GM18909 (cell line): ENCODE measurements at regions not wholly inside any gene's neighbourhood (a gene's known extent, or its start where the extent isn't known, plus 50 kb on each side); places are given as distances from the start of the nearest gene placed in this dataset.
A peak's percentile ranks its signal among the peaks of the same experiment; 100 is the strongest.
"Not testable (repeated sequence)": the region's sequence is repeated elsewhere in the genome, so short reads cannot be mapped to it uniquely, and the experiment has no call there.

Experiments used
- ATAC-seq: cut with Tn5 transposase; IDR thresholded peaks from one replicate; pipeline ENCODE4 v1.9.1; 2021; ENCODE audit warnings: mild to moderate bottlenecking; ENCODE audit not compliant: unreplicated experiment, poor library complexity

- no peak for ATAC-seq
These were observed 348.5 kb upstream of the POU1F1 start for GRCh38 chr3:87624860-87625259.

GRCh38 chr3:87621667-87622066 is 345.3 kb upstream of the POU1F1 start:
- peak; percentile 90 for ATAC-seq

- ATAC-seq: no peak
These were observed 339.1 kb upstream of the POU1F1 start for GRCh38 chr3:87615506-87615905.

GRCh38 chr3:87614998-87615397 is 338.6 kb upstream of the POU1F1 start:
- no peak for ATAC-seq

GRCh38 chr3:87607234-87607633 is 330.9 kb upstream of the POU1F1 start:
- no peak for ATAC-seq

- no peak for ATAC-seq
These were observed 319.4 kb upstream of the POU1F1 start for GRCh38 chr3:87595798-87596197.

GRCh38 chr3:87581240-87581639 is 304.9 kb upstream of the POU1F1 start:
- no peak for ATAC-seq

GRCh38 chr3:87576752-87577151 is 300.4 kb upstream of the POU1F1 start:
- ATAC-seq: no peak

GRCh38 chr3:87575550-87575949 is 299.2 kb upstream of the POU1F1 start:
- ATAC-seq: no peak

GRCh38 chr3:87568331-87568730 is 291.9 kb upstream of the POU1F1 start:
- no peak for ATAC-seq

- no peak for ATAC-seq
These were observed 288.1 kb upstream of the POU1F1 start for GRCh38 chr3:87564438-87564837.

- no peak for ATAC-seq
These were observed 287.3 kb upstream of the POU1F1 start for GRCh38 chr3:87563712-87564111.

- ATAC-seq: no peak
These were observed 282.1 kb upstream of the POU1F1 start for GRCh38 chr3:87558492-87558891.

- no peak for ATAC-seq
These were observed 278.9 kb upstream of the POU1F1 start for GRCh38 chr3:87555290-87555689.

GRCh38 chr3:87553058-87553457 is 276.7 kb upstream of the POU1F1 start:
- ATAC-seq: no peak

GRCh38 chr3:87550892-87551291 is 274.5 kb upstream of the POU1F1 start:
- ATAC-seq: no peak

- ATAC-seq: no peak
These were observed 272.8 kb upstream of the POU1F1 start for GRCh38 chr3:87549208-87549607.

GRCh38 chr3:87548271-87548670 is 271.9 kb upstream of the POU1F1 start:
- ATAC-seq: no peak

GRCh38 chr3:87546216-87546615 is 269.8 kb upstream of the POU1F1 start:
- no peak for ATAC-seq

- not testable (repeated sequence) for ATAC-seq
These were observed 267.0 kb upstream of the POU1F1 start for GRCh38 chr3:87543408-87543807.

GRCh38 chr3:87541723-87542122 is 265.3 kb upstream of the POU1F1 start:
- ATAC-seq: no peak

- not testable (repeated sequence) for ATAC-seq
These were observed 262.3 kb upstream of the POU1F1 start for GRCh38 chr3:87538722-87539121.

GRCh38 chr3:87509401-87509800 is 233.0 kb upstream of the POU1F1 start:
- no peak for ATAC-seq
